ENCODE measurements at regions not wholly inside any gene's neighbourhood (a gene's known extent, or its start where the extent isn't known, plus 50 kb on each side); places are given as distances from the start of the nearest gene placed in this dataset.

GRCh38 chr7:41847151-41847550, 144.3 kb upstream of the INHBA start:
- H3K27ac ChIP-seq: no peak overlapping the region
- no peaks in the 10 kb centered on the region for H3K27me3 ChIP-seq (replicated peaks)
- H3K4me3 ChIP-seq (ENCODE audit: low read depth, low read length): no peak overlapping the region
- in situ Hi-C loops (cut with HindIII; ENCODE audit: low pct_ligation_motif_present, low sequenced_read_pairs): no loop called here
- no peaks in the 10 kb centered on the region for H3K36me3 ChIP-seq (replicated peaks)
- TF ChIP-seq, protein P1, sequence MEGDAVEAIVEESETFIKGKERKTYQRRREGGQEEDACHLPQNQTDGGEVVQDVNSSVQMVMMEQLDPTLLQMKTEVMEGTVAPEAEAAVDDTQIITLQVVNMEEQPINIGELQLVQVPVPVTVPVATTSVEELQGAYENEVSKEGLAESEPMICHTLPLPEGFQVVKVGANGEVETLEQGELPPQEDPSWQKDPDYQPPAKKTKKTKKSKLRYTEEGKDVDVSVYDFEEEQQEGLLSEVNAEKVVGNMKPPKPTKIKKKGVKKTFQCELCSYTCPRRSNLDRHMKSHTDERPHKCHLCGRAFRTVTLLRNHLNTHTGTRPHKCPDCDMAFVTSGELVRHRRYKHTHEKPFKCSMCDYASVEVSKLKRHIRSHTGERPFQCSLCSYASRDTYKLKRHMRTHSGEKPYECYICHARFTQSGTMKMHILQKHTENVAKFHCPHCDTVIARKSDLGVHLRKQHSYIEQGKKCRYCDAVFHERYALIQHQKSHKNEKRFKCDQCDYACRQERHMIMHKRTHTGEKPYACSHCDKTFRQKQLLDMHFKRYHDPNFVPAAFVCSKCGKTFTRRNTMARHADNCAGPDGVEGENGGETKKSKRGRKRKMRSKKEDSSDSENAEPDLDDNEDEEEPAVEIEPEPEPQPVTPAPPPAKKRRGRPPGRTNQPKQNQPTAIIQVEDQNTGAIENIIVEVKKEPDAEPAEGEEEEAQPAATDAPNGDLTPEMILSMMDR (IDR thresholded peaks at IDR 0.05; ENCODE audit: low read depth, low read length, missing control alignments): no peak
- no peak for DNase-seq

- TF ChIP-seq, protein P1 (IDR thresholded peaks at IDR 0.05; ENCODE audit: low read depth, low read length, missing control alignments): no peak
- in situ Hi-C loops (cut with HindIII; ENCODE audit: low pct_ligation_motif_present, low sequenced_read_pairs): no loop called here
- Histone ChIP-seq H3K36me3 (replicated peaks) (no peaks in the 10 kb centered on the region), H3K27ac (no peak overlapping the region), H3K27me3 (replicated peaks) (no peaks in the 10 kb centered on the region), H3K4me3 (ENCODE audit: low read depth, low read length) (no peak overlapping the region)
- no peak for DNase-seq
Measured at GRCh38 chr7:41842956-41843355, 140.1 kb upstream of the INHBA start.

DNA sequence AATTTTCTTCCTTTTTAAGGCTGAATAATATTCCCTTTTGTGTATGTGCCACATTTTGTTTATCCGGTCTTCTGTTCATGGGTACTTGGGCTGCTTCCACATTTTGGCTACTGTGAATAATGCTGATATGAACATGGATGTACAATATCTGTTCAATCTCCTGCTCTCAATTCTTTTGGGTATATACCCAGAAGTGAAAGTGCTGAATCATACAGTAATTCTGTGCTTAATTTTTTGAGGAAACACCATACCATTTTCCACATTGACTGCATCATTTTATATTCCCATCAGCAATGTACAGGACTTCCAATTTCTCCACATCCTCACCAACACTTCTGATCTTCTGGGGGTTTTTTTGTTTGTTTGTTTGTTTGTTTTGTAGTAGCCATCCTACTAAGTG, 135.0 kb upstream of the INHBA start:
- DNase-seq: no peak
- Histone ChIP-seq H3K27me3 (replicated peaks) (no peaks in the 10 kb centered on the region), H3K27ac (no peak overlapping the region), H3K4me3 (ENCODE audit: low read depth, low read length) (no peak overlapping the region), H3K36me3 (replicated peaks) (no peaks in the 10 kb centered on the region)
- in situ Hi-C loops (cut with HindIII; ENCODE audit: low pct_ligation_motif_present, low sequenced_read_pairs): no loop called here
- TF ChIP-seq, protein P1 (IDR thresholded peaks at IDR 0.05; ENCODE audit: low read depth, low read length, missing control alignments): no peak

DNA sequence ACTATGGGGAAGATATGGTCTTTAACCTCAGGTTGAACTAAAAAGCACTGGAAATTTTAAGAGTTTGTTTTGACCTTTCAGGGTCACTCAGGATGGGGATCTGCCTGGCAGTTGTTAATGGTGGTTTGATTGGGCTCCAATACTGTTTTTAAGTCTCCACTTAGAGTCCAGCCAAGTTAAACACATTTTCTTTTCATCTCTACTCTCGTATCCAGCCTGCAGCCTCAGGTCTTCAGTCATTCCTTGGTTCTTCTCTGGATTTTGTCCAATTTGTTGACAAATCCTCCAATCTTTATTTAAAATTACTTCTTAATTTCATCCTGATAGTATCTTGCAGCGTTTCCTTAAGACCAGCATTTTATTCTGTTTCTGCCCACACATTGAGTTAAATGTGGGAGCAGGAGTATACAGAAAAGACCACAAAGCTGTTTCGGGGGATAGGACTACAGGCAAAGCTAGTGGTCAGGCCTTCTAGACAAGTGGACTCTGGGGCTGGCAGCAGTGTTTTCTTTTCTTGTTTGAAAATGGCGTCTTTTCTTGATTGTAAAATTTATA, 133.2 kb upstream of the INHBA start:
- Histone ChIP-seq H3K27ac (no peak overlapping the region), H3K36me3 (replicated peaks) (no peaks in the 10 kb centered on the region), H3K27me3 (replicated peaks) (no peaks in the 10 kb centered on the region), H3K4me3 (ENCODE audit: low read depth, low read length) (no peak overlapping the region)
- TF ChIP-seq, protein P1 (IDR thresholded peaks at IDR 0.05; ENCODE audit: low read depth, low read length, missing control alignments): no peak
- in situ Hi-C loops (cut with HindIII; ENCODE audit: low pct_ligation_motif_present, low sequenced_read_pairs): no loop called here
- no peak for DNase-seq

- no peak overlapping the region for H3K4me3 ChIP-seq (ENCODE audit: low read depth, low read length)
- peak; percentile 22 for DNase-seq
- in situ Hi-C loops (cut with HindIII; ENCODE audit: low pct_ligation_motif_present, low sequenced_read_pairs): no loop called here
- no peak overlapping the region for H3K27ac ChIP-seq
- TF ChIP-seq, protein P1 (IDR thresholded peaks at IDR 0.05; ENCODE audit: low read depth, low read length, missing control alignments): no peak
- no peaks in the 10 kb centered on the region for H3K27me3 ChIP-seq (replicated peaks)
- H3K36me3 ChIP-seq (replicated peaks): no peaks in the 10 kb centered on the region
Measured at GRCh38 chr7:41834805-41835694, 132.2 kb upstream of the INHBA start.

Data from brain microvascular endothelial cell (primary cell).